ENCODE measurements at regions not wholly inside any gene's neighbourhood (a gene's known extent, or its start where the extent isn't known, plus 50 kb on each side); places are given as distances from the start of the nearest gene placed in this dataset.
"Not testable (repeated sequence)": the region's sequence is repeated elsewhere in the genome, so short reads cannot be mapped to it uniquely, and the experiment has no call there.

GRCh38 chr9:62908271-62908670 is 1718.4 kb downstream of the SPATA31A7 start:
- H3K4me2 ChIP-seq (ENCODE audit: unreplicated experiment); H3K79me2 ChIP-seq (ENCODE audit: insufficient read depth); H3K27ac ChIP-seq; in situ Hi-C loops (cut with MboI); H3K4me3 ChIP-seq; H3F3A ChIP-seq (ENCODE audit: insufficient read depth); H2AFZ ChIP-seq; H4K20me1 ChIP-seq (ENCODE audit: insufficient read depth); DNase-seq; H3K9me3 ChIP-seq (ENCODE audit: low read depth); H3K36me3 ChIP-seq (ENCODE audit: low read depth); H3K9me2 ChIP-seq (ENCODE audit: insufficient read depth); H3K27me3 ChIP-seq (replicated peaks; ENCODE audit: insufficient read depth); H3K9ac ChIP-seq; H3K4me1 ChIP-seq (ENCODE audit: insufficient read depth): not testable (repeated sequence)
- 43 to 55% methylated on average over 3 of the region's 4 CpGs for WGBS, 2 experiments (ENCODE audit: low coverage in 1 of 2, low lambda C conversion rate in 2 of 2, missing lambda C conversion rate in 2 of 2)

GRCh38 chr9:62909447-62909846 is 1719.6 kb downstream of the SPATA31A7 start:
- H3K27ac ChIP-seq; H3K9me3 ChIP-seq (ENCODE audit: low read depth); H3K9me2 ChIP-seq (ENCODE audit: insufficient read depth); H3K9ac ChIP-seq; H3K4me3 ChIP-seq; H3F3A ChIP-seq (ENCODE audit: insufficient read depth); H3K4me1 ChIP-seq (ENCODE audit: insufficient read depth); H3K27me3 ChIP-seq (replicated peaks; ENCODE audit: insufficient read depth); H3K79me2 ChIP-seq (ENCODE audit: insufficient read depth); H4K20me1 ChIP-seq (ENCODE audit: insufficient read depth); in situ Hi-C loops (cut with MboI); H2AFZ ChIP-seq; H3K4me2 ChIP-seq (ENCODE audit: unreplicated experiment); H3K36me3 ChIP-seq (ENCODE audit: low read depth); DNase-seq: not testable (repeated sequence)
- 52 to 55% methylated on average over 6 of the region's 8 CpGs for WGBS, 2 experiments (ENCODE audit: low coverage in 1 of 2, low lambda C conversion rate in 2 of 2, missing lambda C conversion rate in 2 of 2)

- H3F3A ChIP-seq (ENCODE audit: insufficient read depth); H3K9ac ChIP-seq; H2AFZ ChIP-seq; H3K4me1 ChIP-seq (ENCODE audit: insufficient read depth); in situ Hi-C loops (cut with MboI); H3K4me3 ChIP-seq; H3K9me2 ChIP-seq (ENCODE audit: insufficient read depth); H3K27ac ChIP-seq; DNase-seq; H3K79me2 ChIP-seq (ENCODE audit: insufficient read depth); H3K4me2 ChIP-seq (ENCODE audit: unreplicated experiment); H3K9me3 ChIP-seq (ENCODE audit: low read depth); H3K36me3 ChIP-seq (ENCODE audit: low read depth); H3K27me3 ChIP-seq (replicated peaks; ENCODE audit: insufficient read depth); H4K20me1 ChIP-seq (ENCODE audit: insufficient read depth): not testable (repeated sequence)
- 50% methylated on average over 1 of the region's 4 CpGs; no CpG with 5 or more reads in 1 of the 2 experiments for WGBS, 2 experiments (ENCODE audit: low coverage in 1 of 2, low lambda C conversion rate in 2 of 2, missing lambda C conversion rate in 2 of 2)
Observed at GRCh38 chr9:62912278-62912677, 1722.4 kb downstream of the SPATA31A7 start.

- H4K20me1 ChIP-seq (ENCODE audit: insufficient read depth); H3K27me3 ChIP-seq (replicated peaks; ENCODE audit: insufficient read depth); H3K4me1 ChIP-seq (ENCODE audit: insufficient read depth); H3K9me2 ChIP-seq (ENCODE audit: insufficient read depth); H3K79me2 ChIP-seq (ENCODE audit: insufficient read depth); H3K9ac ChIP-seq; H2AFZ ChIP-seq; H3K4me2 ChIP-seq (ENCODE audit: unreplicated experiment); DNase-seq; H3K9me3 ChIP-seq (ENCODE audit: low read depth); H3F3A ChIP-seq (ENCODE audit: insufficient read depth); H3K27ac ChIP-seq; in situ Hi-C loops (cut with MboI); H3K36me3 ChIP-seq (ENCODE audit: low read depth); H3K4me3 ChIP-seq: not testable (repeated sequence)
- WGBS, 2 experiments (ENCODE audit: low coverage in 1 of 2, low lambda C conversion rate in 2 of 2, missing lambda C conversion rate in 2 of 2), result 22 to 31% methylated on average over 11 to 14 of the region's 21 CpGs
Observed at GRCh38 chr9:62915168-62915567, 1725.3 kb downstream of the SPATA31A7 start.

GRCh38 chr9:62915661-62916060 is 1725.8 kb downstream of the SPATA31A7 start:
- H3K27me3 ChIP-seq (replicated peaks; ENCODE audit: insufficient read depth); DNase-seq; H3K9me2 ChIP-seq (ENCODE audit: insufficient read depth); H3K79me2 ChIP-seq (ENCODE audit: insufficient read depth); in situ Hi-C loops (cut with MboI); H3F3A ChIP-seq (ENCODE audit: insufficient read depth); H3K9me3 ChIP-seq (ENCODE audit: low read depth); H2AFZ ChIP-seq; H3K36me3 ChIP-seq (ENCODE audit: low read depth); H3K4me1 ChIP-seq (ENCODE audit: insufficient read depth); H4K20me1 ChIP-seq (ENCODE audit: insufficient read depth); H3K27ac ChIP-seq; H3K4me3 ChIP-seq; H3K4me2 ChIP-seq (ENCODE audit: unreplicated experiment); H3K9ac ChIP-seq: not testable (repeated sequence)
- no CpG with 5 or more reads among the region's 32 CpGs for WGBS, 2 experiments (ENCODE audit: low coverage in 1 of 2, low lambda C conversion rate in 2 of 2, missing lambda C conversion rate in 2 of 2)

GRCh38 chr9:62918648-62919385 is 1729.0 kb downstream of the SPATA31A7 start:
- H3K4me1 ChIP-seq (ENCODE audit: insufficient read depth); in situ Hi-C loops (cut with MboI); H3K4me3 ChIP-seq; H3K27ac ChIP-seq; H3K36me3 ChIP-seq (ENCODE audit: low read depth); H3K79me2 ChIP-seq (ENCODE audit: insufficient read depth); H3K27me3 ChIP-seq (replicated peaks; ENCODE audit: insufficient read depth); H3K9me3 ChIP-seq (ENCODE audit: low read depth); H4K20me1 ChIP-seq (ENCODE audit: insufficient read depth); H2AFZ ChIP-seq; H3F3A ChIP-seq (ENCODE audit: insufficient read depth); H3K4me2 ChIP-seq (ENCODE audit: unreplicated experiment); DNase-seq; H3K9ac ChIP-seq; H3K9me2 ChIP-seq (ENCODE audit: insufficient read depth): not testable (repeated sequence)
- whole genome bisulfite sequencing, 2 experiments (ENCODE audit: low coverage in 1 of 2, low lambda C conversion rate in 2 of 2, missing lambda C conversion rate in 2 of 2), result 54 to 58% methylated on average over 3 of the region's 3 CpGs

GRCh38 chr9:62931484-62931883 is 1741.6 kb downstream of the SPATA31A7 start:
- H3K79me2 ChIP-seq (ENCODE audit: insufficient read depth); H3K4me2 ChIP-seq (ENCODE audit: unreplicated experiment); H3K9me3 ChIP-seq (ENCODE audit: low read depth); H3K27ac ChIP-seq; in situ Hi-C loops (cut with MboI); H2AFZ ChIP-seq; H3K9ac ChIP-seq; H3K36me3 ChIP-seq (ENCODE audit: low read depth); DNase-seq; H4K20me1 ChIP-seq (ENCODE audit: insufficient read depth); H3F3A ChIP-seq (ENCODE audit: insufficient read depth); H3K4me3 ChIP-seq; H3K4me1 ChIP-seq (ENCODE audit: insufficient read depth); H3K27me3 ChIP-seq (replicated peaks; ENCODE audit: insufficient read depth); H3K9me2 ChIP-seq (ENCODE audit: insufficient read depth): not testable (repeated sequence)
- no CpG with 5 or more reads among the region's 4 CpGs for WGBS, 2 experiments (ENCODE audit: low coverage in 1 of 2, low lambda C conversion rate in 2 of 2, missing lambda C conversion rate in 2 of 2)

- H3K4me2 ChIP-seq (ENCODE audit: unreplicated experiment); H2AFZ ChIP-seq; H4K20me1 ChIP-seq (ENCODE audit: insufficient read depth); H3K9me3 ChIP-seq (ENCODE audit: low read depth); DNase-seq; H3K9me2 ChIP-seq (ENCODE audit: insufficient read depth); H3K4me3 ChIP-seq; H3K36me3 ChIP-seq (ENCODE audit: low read depth); H3K9ac ChIP-seq; H3K27ac ChIP-seq; H3F3A ChIP-seq (ENCODE audit: insufficient read depth); in situ Hi-C loops (cut with MboI); H3K79me2 ChIP-seq (ENCODE audit: insufficient read depth); H3K27me3 ChIP-seq (replicated peaks; ENCODE audit: insufficient read depth); H3K4me1 ChIP-seq (ENCODE audit: insufficient read depth): not testable (repeated sequence)
- WGBS, 2 experiments (ENCODE audit: low coverage in 1 of 2, low lambda C conversion rate in 2 of 2, missing lambda C conversion rate in 2 of 2), result no CpG with 5 or more reads among the region's 2 CpGs
Observed at GRCh38 chr9:62952840-62953239, 1763.0 kb downstream of the SPATA31A7 start.
